ENCODE measurements at regions not wholly inside any gene's neighbourhood (a gene's known extent, or its start where the extent isn't known, plus 50 kb on each side); places are given as distances from the start of the nearest gene placed in this dataset.
"Not testable (repeated sequence)": the region's sequence is repeated elsewhere in the genome, so short reads cannot be mapped to it uniquely, and the experiment has no call there.

DNA sequence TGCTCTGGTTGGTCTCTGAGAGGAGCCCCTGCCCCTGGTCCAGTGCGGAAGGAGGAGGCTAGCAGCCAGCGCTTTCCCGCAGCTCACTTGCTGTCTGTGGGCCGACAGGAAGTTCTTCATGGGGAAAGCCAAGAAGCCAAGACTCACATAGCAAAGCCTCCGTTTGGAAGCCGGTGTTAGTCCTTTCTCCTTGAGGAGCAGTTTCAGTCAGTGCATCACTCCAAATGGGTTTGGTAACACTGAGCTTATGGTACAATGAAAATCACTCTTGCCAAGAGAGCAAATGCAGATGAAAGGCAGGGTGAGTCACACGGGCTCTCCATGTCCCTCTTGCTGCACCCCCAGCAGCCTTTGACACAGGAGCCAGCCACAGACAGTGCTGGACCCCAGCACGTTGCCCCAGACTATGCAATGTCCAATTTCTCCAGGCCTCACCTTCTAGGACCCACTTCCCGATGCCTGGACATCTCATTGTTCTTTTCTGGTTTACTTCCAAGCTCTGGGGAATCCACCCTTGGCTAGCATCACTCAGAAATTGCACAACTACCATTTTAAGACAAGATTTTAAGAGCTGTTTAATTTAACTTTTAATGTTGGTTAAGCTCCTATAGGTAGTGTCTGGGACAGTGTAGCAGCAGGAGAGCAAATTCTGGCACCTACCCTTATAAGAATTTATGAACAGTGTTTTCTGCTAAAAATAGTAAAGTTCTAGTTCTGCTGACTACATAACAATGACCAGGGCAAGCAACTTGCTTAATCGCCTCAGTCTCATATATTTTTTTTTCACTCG is 174.9 kb downstream of the ASB1 start:
- no peak for DNase-seq

DNA sequence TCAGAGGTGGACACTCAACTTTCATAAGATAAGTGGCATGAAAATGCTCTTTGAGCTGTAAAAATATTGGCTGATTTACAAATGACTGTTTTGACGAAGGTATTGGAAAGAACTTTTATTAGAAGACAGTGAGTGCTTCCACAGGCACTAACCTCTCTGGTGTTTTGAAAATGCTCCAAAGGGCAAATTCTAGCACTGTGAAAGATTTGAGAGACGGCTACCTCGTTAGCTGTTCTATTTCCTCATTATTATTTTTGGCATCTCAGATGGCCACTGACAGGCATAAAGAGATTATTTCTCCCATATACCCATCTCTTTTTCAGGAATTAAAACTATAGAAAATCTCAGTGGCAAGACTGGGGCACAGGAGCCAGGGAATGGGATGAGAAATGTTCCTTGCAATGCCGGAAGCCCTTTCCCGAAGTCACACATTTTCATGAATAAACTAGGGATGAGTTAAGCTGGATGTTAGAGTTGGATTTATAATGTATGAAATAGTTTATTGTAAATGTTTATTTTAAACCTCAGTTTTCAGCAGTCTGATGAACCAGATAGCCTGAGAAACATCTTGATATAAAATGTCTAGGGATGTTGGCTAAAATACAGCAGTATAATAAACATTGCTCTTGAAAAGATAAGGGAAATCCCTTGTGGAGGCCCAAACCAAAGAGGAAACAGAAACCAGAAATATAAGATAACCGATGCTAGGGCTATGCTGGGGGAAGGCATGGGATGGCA is 175.7 kb downstream of the ASB1 start:
- DNase-seq: no peak

DNA sequence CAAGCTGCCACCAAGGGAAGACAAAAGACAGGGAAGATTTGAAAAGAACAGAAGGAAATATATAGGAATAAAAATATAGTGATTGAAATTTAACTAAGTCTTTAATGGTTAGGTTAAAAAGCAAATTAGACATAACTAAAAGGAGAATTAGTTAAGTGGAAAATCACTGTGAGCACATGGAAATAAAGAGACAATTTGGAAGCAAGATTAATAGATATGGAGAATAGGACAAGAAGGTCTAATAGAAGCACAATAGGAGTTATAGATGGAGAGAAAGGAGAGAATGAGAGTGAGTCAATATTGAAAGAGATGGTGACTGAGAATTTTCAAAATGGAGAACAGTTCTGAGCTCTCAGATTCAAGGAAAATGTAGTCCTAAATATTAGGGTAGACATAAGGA is 176.9 kb downstream of the ASB1 start:
- no peak for DNase-seq

DNA sequence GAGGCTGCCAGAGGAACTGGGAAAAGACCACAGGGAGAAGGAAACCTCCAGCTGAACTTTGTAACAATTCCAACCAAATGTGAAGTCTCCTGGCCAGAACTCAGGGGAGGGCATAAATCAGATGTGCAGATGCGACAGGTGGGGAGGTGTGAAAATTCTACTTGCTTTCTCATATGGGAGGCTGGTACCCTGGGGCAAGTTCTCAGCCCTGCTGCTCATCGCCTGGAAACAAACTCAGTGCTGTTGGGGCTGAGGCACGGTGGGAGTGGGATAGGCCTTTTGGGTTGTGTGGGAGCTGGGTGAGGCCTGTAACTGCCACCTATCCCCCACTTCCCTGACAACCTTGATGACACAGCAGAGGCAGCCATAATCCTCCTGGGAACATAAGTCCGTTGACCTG is 179.6 kb downstream of the ASB1 start:
- no peak for DNase-seq

DNA sequence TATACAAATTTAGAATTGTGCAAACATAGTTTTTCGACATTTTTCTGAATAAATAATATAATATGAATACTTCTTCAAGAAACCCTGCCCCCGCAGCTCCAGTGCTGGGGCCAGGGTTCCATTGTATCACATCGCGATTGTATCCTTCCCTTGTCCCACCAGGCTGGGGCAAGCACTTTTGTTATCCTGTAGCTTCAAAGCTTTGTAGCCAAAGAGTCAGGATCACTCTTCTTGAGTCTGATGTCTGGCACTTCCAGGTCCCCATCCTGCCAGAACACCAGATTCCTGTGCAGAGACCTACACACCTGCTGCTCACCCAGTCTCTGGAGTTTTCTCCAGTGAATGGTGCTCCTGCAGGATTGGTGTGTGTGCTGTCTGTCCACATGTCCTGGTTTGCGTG is 186.9 kb downstream of the ASB1 start:
- DNase-seq: no peak

DNA sequence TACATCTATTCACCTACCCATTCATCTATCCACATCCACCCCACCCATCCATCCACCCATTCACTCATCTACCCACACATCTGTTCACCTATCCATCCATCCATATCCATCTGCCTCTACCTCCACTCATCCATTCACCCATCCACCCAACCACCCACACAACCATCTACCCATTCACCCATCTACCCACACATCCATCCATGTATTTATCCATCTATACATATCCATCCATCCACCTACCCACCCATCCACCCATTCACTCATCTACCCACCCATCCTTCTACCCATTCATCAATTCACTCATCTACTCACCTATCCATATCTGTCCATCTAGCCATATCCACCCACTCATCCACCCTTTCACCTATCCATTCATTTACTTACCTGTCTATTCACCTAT is 187.6 kb downstream of the ASB1 start:
- DNase-seq: no peak

DNA sequence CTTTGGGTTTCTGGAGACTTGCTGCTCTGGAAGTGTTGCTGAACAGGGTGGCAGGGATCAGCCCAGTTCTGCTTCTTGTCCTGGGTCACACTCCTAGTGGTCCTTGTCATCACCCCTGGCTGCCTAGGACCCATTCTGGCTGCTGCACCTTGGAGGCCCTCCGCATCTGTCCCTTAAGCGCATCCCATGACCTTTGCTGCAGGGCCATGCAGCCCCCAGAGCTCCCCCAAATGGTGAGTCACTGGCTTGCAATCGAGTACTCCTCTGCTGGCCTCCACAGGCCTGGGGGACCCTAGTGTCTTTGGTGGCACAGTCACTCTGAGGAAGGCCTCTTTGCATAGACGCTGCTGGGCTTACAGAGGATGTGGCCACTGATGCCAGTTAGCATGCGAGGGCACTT is 188.5 kb downstream of the ASB1 start:
- DNase-seq: no peak

DNA sequence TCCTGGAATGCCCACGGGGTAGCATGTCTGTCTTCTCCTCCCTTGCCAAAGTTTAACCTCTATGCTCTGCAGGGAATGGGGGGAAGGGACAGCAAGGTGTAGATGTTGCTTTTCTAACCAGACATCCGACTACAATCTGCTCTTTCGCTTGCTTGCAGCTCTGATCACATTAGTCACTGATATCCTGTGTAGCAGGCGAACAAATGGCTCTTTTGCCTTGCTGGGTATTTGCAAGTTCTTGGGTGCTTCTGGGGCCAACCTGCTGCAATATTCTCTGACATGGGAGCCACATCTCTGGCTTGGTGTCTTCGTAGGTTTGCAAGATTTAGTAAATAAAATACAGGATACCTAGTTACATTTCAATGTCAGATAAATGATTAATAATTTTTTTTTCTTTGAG is 190.0 kb downstream of the ASB1 start:
- no peak for DNase-seq

DNA sequence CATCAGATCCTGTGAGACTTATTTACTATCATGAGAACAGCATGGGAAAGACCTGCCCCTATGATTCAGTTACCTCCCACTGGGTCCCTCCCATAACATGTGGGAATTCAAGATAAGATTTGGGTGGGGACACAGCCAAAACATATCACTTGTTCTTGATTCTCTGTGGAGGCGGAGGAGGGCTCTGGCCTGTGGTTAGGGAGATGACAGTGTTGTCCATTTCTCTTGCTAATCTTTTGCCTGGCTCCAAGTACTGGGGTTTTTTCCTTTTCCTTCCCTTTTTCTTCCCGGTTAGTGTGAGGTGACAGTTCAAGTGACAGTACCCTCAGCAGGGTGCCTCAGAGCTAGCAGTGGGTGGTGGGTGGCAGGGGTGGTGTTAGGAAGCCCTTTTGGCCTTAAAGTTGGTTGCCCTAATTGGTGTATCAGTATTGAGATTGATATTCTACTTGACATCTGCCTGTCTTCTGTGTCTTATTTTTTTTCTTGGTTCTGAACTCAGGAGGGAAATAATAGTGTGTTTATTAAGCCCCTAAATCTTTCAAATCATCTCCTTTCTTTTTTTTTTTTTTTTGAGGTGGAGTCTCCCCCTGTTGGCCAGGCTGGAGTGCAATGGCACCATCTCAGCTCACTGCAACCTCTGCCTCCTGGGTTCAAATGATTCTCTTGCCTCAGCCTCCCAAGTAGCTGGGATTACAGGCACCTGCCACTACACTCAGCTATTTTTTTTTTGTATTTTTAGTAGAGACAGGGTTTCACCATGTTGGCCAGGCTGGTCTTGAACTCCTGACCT is 192.0 kb downstream of the ASB1 start:
- not testable (repeated sequence) for DNase-seq

DNA sequence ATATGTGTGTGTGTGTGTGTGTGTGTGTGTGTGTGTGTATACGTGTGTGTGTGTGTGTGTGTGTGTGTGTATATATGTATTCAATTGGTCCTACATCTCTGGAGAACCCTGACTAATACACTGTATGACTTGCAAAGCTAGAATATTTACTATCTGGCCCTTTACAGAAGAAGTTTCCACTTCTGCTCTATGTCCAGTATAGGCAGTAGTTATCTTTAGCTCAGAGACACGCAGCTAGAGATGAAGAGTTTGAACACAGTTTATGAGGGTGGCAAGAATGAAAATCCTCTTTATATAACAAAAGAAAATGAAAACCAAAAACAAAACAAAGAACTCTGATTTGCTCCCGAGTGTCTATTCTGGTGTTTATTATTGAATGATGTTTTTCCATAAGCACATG is 201.2 kb downstream of the ASB1 start:
- no peak for DNase-seq

DNA sequence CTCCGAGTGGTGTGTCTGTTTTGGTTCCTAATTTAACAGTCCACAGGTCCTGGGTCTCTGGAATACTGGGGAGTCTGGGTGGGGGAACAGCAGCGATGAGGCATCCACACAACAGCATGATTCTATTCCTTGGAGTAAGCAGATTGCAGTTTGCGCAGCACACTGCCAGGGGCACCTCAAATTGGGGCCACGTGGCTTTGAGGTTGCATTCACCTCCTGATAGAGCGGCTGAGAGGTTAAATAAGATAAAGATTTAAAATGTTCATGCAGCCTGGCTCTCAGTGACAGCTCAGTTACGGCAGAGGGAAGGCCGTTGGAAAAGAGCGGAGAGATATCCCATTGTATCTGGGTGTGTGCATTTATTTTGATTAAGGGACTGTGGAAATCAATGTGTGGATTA is 202.3 kb downstream of the ASB1 start:
- no peak for DNase-seq

DNA sequence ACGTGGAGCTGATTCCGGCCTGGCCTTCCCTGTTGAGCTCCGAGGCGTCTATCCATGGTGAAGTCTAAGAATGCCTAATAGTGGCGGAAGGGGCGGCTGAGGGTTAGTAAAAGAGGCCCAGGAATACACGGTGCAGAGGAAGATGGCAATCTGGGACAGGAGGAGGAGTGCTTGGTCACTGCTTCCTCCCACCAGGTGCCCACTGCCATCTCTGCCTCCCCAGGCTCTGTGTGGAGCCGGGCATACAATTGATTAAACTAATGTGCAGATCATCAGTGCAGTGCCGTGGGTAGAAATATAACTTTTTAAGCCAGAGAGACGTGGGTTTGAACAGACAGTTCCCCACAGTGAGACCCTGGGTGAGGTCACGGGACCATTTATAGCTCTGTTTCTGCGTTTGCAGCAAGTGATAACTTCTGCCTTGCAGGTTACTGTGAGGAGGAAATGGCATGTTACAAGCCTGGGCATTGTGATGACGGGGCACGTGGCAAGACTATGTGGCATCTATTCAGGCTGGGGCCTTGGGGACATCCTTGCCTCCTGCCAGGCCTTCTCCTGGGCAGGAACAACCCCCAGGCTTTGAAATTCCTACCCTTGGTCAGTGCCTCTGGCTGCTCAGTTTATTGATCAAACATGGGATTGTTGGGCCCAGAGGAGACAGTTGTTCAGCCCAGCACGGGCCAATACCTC is 204.9 kb downstream of the ASB1 start:
- no peak for DNase-seq

DNA sequence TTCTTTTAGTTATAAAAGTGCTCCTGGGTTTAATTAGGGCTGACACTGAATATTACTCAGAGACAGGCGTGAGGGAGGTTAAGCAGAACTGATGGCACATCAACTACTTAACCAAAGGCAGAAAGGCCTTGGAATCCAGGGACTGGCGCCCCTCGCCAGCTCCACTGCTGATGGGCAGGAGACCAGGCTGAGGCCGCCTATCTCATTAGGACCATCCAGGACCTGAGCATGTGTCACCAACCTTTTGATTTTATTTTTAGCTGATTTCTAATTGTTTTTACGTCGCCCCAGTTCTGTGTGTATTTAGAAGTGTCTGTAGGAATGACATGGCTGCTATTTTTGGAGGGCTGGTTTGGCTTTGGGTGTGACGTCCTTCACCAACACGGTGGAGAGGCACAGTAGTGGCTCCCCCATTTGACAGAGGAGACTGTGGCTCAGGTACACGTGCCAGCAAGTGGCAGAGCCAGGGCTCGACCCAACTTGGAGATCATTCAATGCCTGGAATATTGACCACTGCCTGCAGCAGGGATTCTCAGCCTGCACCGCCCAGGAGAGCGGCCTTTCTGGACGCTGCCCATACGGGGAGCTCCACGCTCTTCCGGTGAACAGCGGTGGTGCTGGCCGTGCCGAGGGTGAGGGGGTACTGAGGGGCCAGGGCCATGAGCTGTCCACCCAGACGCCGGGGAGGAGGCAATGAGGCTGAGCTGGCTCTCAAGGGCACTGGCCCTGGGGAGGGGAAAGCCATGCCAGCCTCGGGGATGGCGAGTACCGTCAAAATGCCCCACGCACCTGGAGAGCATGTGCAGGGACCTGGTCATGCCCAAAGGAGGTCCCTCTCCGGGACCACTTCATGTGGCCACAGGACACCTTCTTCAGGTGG is 205.7 kb downstream of the ASB1 start:
- no peak for DNase-seq

DNA sequence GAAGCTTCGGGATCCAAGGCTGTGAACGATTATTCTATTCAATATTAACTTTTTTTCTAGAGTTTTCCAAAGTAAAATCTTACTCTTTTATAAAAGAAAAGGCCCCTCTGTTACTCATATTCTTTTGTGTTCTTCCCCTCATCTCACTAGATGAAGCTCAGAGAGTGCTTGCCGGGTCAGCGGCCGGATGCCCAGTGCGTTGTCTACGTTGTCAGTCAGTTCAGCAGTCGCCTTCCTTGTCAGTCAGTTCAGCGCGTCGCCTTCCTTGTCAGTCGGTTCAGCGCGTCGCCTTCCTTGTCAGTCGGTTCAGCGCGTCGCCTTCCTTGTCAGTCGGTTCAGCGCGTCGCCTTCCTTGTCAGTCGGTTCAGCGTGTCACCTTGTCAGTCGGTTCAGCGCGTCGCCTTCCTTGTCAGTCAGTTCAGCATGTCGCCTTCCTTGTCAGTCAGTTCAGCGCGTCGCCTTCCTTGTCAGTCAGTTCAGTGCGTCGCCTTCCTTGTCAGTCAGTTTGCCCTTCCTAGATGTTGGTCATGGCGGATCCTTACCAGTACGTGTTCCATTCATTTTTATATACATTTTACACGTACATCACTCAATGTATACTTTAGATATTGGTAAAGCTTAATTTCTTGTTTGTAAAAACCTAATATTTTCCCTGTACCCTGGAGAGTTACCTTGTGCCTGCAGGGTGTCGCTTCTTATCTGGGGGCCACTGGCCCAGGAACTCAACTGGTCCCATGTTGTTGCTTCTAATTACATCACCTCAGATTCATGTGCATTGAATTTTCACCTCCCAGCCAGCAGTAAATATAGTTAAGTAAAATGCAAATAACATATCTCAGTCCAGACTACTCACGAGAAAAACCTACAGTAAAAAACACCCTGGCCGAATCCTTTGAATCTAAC is 206.9 kb downstream of the ASB1 start:
- no peak for DNase-seq

DNA sequence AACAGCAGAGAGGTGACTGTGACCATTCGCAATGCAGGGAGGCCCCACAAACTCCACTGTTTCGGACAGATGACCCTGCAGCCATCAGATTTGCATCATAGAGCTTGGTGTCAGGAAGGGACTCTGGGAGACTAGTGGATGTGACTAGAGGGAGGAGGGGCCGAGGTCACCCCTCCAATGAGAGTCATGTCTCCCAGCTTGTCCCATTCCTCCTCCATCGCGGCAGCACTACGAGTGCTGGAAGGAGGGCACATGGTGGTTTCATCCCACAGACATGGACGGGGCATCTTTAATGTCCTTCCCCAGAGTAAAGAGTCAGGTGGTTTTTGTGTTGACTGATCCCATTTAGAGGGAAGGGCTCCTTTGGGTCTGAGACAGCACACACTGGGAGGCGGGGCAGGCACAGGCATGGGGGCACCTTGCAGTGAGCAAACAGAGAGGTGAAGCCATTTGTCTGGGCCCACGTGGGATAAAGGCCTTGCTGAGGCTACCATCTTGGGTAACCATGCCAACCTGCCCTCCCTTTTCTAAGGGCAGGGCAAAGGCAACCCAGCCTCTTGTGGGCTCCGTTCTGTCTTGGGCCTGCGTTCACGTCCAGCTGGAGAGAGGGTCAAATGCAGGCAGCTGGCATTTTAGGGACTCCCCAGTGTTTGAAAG is 208.1 kb downstream of the ASB1 start:
- DNase-seq: no peak

DNA sequence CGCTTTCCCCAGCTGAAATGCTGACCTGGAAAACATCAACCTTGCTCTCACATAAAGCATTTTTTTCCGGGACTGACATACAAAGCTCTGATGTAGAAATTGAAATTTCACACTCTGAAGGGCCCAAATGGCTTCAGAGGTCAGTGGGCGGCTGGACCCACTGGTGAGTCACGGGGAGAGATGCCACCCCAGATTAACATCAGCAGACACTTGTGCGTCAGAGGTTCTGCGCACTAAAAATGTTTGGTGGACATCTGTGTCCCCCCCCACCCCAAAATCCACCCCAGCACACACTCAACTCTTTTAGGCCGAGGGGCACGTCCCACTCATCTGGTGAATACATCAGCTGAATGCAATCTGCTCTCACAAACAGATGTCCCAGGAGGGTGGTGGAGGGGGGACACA is 208.9 kb downstream of the ASB1 start:
- no peak for DNase-seq

DNA sequence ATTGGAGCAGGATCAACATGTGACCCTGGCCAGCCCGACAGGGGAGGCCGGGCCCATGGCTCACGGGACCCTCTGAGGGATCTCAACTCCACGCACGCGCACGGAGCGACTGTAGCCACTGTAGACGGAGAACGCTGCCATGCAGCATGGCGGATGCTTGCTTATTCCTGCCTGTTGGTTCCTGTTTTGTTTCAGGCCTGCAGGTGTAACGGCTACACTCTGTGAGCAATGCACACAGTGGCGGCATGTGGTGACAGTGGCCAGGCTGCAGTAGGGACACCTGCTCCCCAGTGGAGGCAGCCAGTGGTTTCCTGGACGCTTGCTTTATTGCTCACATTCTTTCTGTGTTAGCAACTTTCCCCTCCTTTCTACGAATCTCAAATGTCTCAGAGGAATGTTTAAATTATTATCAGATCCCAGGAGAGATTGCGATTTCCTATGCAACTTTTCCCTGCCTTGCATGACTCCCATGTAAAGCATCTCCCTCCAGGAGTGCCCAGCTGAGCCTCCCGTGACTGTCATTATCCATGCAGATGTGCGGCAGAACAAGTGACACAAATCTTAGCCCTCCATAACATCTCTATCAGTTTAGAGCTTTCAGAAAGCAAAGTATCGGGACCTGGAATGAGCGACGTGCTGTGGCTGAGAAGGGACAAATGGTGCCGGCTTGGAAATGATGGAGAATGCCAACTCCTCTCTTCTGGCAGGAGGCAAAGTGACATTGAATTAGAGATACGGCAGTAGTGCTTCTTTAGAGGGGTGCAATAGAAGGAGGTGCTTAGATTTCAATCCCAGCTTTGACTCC is 209.7 kb downstream of the ASB1 start:
- DNase-seq: no peak

DNA sequence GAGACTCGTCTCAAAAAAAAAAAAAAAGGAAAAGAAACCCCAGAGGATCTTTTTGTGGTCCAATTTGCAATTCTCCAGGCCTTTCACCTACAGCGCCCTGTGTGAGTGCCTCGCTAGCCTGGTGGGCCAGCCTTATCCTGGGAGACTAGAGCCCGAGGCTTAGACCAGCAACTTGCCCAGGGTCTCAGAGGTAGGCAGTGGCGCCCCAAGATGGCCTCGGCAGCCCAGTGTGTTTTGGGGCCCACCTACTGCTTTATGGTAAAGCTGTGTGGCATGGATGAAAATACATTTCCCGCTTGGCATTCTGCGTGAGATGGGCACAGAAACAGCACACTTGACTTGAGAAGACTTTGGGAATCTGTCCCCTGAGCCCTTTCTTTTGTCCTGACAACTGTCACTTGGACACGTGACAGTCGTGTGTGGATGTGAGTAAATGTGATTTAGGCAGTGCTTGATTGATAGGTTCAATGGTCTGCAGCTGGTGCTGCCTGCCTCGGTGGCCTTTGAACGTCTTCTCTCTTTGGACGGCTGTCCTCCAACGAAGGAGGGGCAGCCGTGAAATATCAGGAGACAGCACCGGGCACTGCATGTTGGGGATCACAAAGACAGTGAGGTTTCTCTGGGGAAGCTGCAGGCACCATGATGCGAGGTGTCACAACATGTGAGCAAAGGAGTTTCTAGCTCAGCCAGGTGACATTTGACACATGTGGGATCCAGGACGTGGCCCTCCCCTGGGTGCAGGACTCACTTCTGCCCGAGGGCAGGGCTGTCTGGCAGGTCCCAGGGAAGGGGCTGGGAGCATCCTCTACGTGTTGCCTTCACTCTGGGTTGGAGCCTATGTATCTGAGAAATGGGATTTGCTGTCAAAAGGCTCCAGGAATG is 209.5 kb upstream of the TWIST2 start:
- no peak for DNase-seq

Data from NCI-H1105 (cell line).